Astrocyte (in vitro differentiated cells and primary cell): ENCODE measurements at regions not wholly inside any gene's neighbourhood (a gene's known extent, or its start where the extent isn't known, plus 50 kb on each side); places are given as distances from the start of the nearest gene placed in this dataset.

Source experiments
- DNase-seq: peaks from one replicate; pipeline ENCODE4 v3.0.0-alpha.2; 2010; ENCODE audit warnings: low read depth
- FAIRE-seq: peaks from 2 replicates; lab custom pipeline; 2011; peaks lifted over from hg19 to GRCh38; lab: Jason Lieb, UNC
- H2AFZ ChIP-seq: 2 replicates; pipeline ENCODE4 v1.6.0; 2012; ENCODE audit warnings: low read depth, low read length, inconsistent platforms
- H3K27ac ChIP-seq: 2 replicates; pipeline ENCODE4 v1.5.1; 2011; ENCODE audit warnings: low read depth, low read length, inconsistent platforms
- H3K27me3 ChIP-seq: 2 replicates; pipeline ENCODE4 v1.6.0; 2011; ENCODE audit warnings: low read length, inconsistent platforms; ENCODE audit not compliant: insufficient read depth
- H3K36me3 ChIP-seq: 2 replicates; pipeline ENCODE4 v1.5.1; 2011; ENCODE audit warnings: low read length, inconsistent platforms; ENCODE audit not compliant: insufficient read depth
- H3K4me1 ChIP-seq: 2 replicates; pipeline ENCODE4 v1.5.1; 2011; ENCODE audit warnings: low read length, inconsistent platforms; ENCODE audit not compliant: insufficient read depth
- H3K4me2 ChIP-seq: 2 replicates; pipeline ENCODE4 v1.6.0; 2012; ENCODE audit warnings: low read length, inconsistent platforms
- H3K4me3 ChIP-seq: 2 replicates; pipeline ENCODE4 v1.5.1; 2011; ENCODE audit warnings: low read depth, mild to moderate bottlenecking, low read length, inconsistent platforms; ENCODE audit not compliant: insufficient read depth
- H3K79me2 ChIP-seq: 2 replicates; pipeline ENCODE4 v1.6.0; 2012; ENCODE audit warnings: mild to moderate bottlenecking, low read length, inconsistent platforms; ENCODE audit not compliant: insufficient read depth
- H3K9ac ChIP-seq: 2 replicates; pipeline ENCODE4 v1.6.0; 2012; ENCODE audit warnings: mild to moderate bottlenecking, low read length, inconsistent platforms
- H3K9me3 ChIP-seq: 2 replicates; pipeline ENCODE4 v1.5.1; 2012; ENCODE audit warnings: low read depth, mild to moderate bottlenecking, low read length, inconsistent platforms; ENCODE audit not compliant: insufficient read depth
- H4K20me1 ChIP-seq: 2 replicates; pipeline ENCODE4 v1.6.0; 2012; ENCODE audit warnings: low read length, inconsistent platforms; ENCODE audit not compliant: insufficient read depth
- H3K27ac Mint-ChIP-seq: one replicate; pipeline ENCODE4 v1.8.0; 2021; ENCODE audit warnings: mild to moderate bottlenecking, mixed read lengths; ENCODE audit not compliant: unreplicated experiment
- H3K27me3 Mint-ChIP-seq: one replicate; pipeline ENCODE4 v1.8.0; 2021; ENCODE audit warnings: low read depth, mixed read lengths; ENCODE audit not compliant: unreplicated experiment
- H3K36me3 Mint-ChIP-seq: one replicate; pipeline ENCODE4 v1.8.0; 2021; ENCODE audit warnings: low read depth, mixed read lengths; ENCODE audit not compliant: unreplicated experiment
- H3K4me1 Mint-ChIP-seq: one replicate; pipeline ENCODE4 v1.8.0; 2021; ENCODE audit warnings: low read depth, mixed read lengths; ENCODE audit not compliant: unreplicated experiment
- H3K4me3 Mint-ChIP-seq: one replicate; pipeline ENCODE4 v1.8.0; 2021; ENCODE audit warnings: mild to moderate bottlenecking, moderate library complexity, mixed read lengths; ENCODE audit not compliant: unreplicated experiment
- H3K9me3 Mint-ChIP-seq: one replicate; pipeline ENCODE4 v1.8.0; 2021; ENCODE audit warnings: mild to moderate bottlenecking, mixed read lengths; ENCODE audit not compliant: unreplicated experiment
- CTCF ChIP-seq: IDR thresholded peaks from 2 replicates; pipeline ENCODE4 v1.5.1; 2011; ENCODE audit warnings: low read depth, mild to moderate bottlenecking, inconsistent platforms, low read length, moderate library complexity; ENCODE audit not compliant: insufficient read depth
- EZH2 ChIP-seq: IDR thresholded peaks from 2 replicates; pipeline ENCODE4 v1.6.1; 2012; ENCODE audit warnings: mild to moderate bottlenecking, low read length, inconsistent platforms; ENCODE audit not compliant: insufficient read depth

GRCh38 chr5:53733853-53734252, 173.4 kb downstream of the NDUFS4 start:
- no peak for FAIRE-seq
- H3K9me3 Mint-ChIP-seq = peaks cover 3% of the 10 kb centered on the region

GRCh38 chr5:53738105-53738504, 177.7 kb downstream of the NDUFS4 start:
- no peaks in the 10 kb centered on the region for H4K20me1 ChIP-seq
- DNase-seq (no peak), FAIRE-seq (no peak)
- no peaks in the 10 kb centered on the region for H3K36me3 Mint-ChIP-seq
- no peaks in the 10 kb centered on the region for H3K36me3 ChIP-seq
- H3K4me2 ChIP-seq = no peak overlapping the region
- no peak overlapping the region for H3K27ac ChIP-seq
- peaks cover 4% of the 10 kb centered on the region for H3K27me3 Mint-ChIP-seq
- TF ChIP-seq EZH2 = no peak
- no peak for TF ChIP-seq CTCF
- no peaks in the 10 kb centered on the region for H3K27me3 ChIP-seq
- H3K4me1 ChIP-seq = no peaks in the 10 kb centered on the region
- peaks cover 3% of the 10 kb centered on the region for H3K9me3 Mint-ChIP-seq
- no peak overlapping the region for H2AFZ ChIP-seq
- H3K79me2 ChIP-seq = no peaks in the 10 kb centered on the region
- no peaks in the 10 kb centered on the region for H3K9me3 ChIP-seq
- no peaks in the 10 kb centered on the region for H3K4me1 Mint-ChIP-seq
- H3K4me3 ChIP-seq = no peak overlapping the region
- H3K27ac Mint-ChIP-seq = no peak overlapping the region
- H3K4me3 Mint-ChIP-seq = no peak overlapping the region
- no peak overlapping the region for H3K9ac ChIP-seq

More at GRCh38 chr5:53733853-53734252, 173.4 kb downstream of the NDUFS4 start:
- no peak overlapping the region for H3K9ac ChIP-seq
- no peak overlapping the region for H3K27ac ChIP-seq
- Mint-ChIP-seq H3K4me3 (no peak overlapping the region), H3K27me3 (no peaks in the 10 kb centered on the region), H3K36me3 (no peaks in the 10 kb centered on the region), H3K4me1 (no peaks in the 10 kb centered on the region), H3K27ac (no peak overlapping the region)
- H3K36me3 ChIP-seq = no peaks in the 10 kb centered on the region
- no peak overlapping the region for H3K4me2 ChIP-seq
- TF ChIP-seq EZH2 (no peak), CTCF (no peak)
- H3K4me3 ChIP-seq = no peak overlapping the region
- H3K9me3 ChIP-seq = no peaks in the 10 kb centered on the region
- no peak overlapping the region for H2AFZ ChIP-seq
- DNase-seq = no peak
- H3K4me1 ChIP-seq = no peaks in the 10 kb centered on the region
- no peaks in the 10 kb centered on the region for H3K79me2 ChIP-seq
- H3K27me3 ChIP-seq = no peaks in the 10 kb centered on the region
- H4K20me1 ChIP-seq = no peaks in the 10 kb centered on the region

GRCh38 chr5:53739111-53739510, 178.7 kb downstream of the NDUFS4 start:
- H3K9me3 Mint-ChIP-seq = peaks cover 3% of the 10 kb centered on the region
- H4K20me1 ChIP-seq = no peaks in the 10 kb centered on the region
- DNase-seq (no peak), FAIRE-seq (no peak)
- no peak overlapping the region for H3K4me2 ChIP-seq
- no peaks in the 10 kb centered on the region for H3K36me3 ChIP-seq
- TF ChIP-seq CTCF (no peak), EZH2 (no peak)
- no peaks in the 10 kb centered on the region for H3K9me3 ChIP-seq
- no peaks in the 10 kb centered on the region for H3K79me2 ChIP-seq
- peaks cover 4% of the 10 kb centered on the region for H3K27me3 Mint-ChIP-seq
- H3K36me3 Mint-ChIP-seq = no peaks in the 10 kb centered on the region
- H3K9ac ChIP-seq = no peak overlapping the region
- no peaks in the 10 kb centered on the region for H3K27me3 ChIP-seq
- H2AFZ ChIP-seq = no peak overlapping the region
- no peak overlapping the region for H3K27ac Mint-ChIP-seq
- H3K4me3 Mint-ChIP-seq = no peak overlapping the region
- H3K4me1 Mint-ChIP-seq = no peaks in the 10 kb centered on the region
- no peak overlapping the region for H3K27ac ChIP-seq
- no peak overlapping the region for H3K4me3 ChIP-seq
- H3K4me1 ChIP-seq = no peaks in the 10 kb centered on the region
